DMS 273 (cell line): ENCODE measurements at regions not wholly inside any gene's neighbourhood (a gene's known extent, or its start where the extent isn't known, plus 50 kb on each side); places are given as distances from the start of the nearest gene placed in this dataset.

ENCODE experiments used
- DNase-seq: peaks from one replicate; lab custom pipeline; 2025; ENCODE audit not compliant: unreplicated experiment; lab: John Stamatoyannopoulos, UW

DNA sequence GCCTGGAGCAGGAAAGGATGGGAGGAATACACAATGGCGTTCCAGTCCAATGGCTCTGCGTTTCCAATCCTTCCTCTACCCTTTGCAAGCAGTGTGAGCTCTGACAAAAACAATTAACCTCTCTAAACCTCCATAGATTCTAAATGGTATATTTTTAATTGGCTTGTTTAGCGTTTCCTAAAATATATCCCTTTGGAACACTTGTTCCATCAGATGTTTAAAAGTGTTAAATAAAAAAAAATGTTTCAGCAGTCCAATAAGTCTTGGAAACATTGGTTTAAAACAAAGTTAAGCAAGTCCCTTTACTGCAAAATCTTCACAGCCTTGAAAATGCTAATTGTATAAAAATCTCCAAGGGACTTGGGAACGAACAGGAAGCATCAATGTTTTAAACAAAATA lies 432.3 kb upstream of the ARRDC4 start:
- no peak for DNase-seq

DNA sequence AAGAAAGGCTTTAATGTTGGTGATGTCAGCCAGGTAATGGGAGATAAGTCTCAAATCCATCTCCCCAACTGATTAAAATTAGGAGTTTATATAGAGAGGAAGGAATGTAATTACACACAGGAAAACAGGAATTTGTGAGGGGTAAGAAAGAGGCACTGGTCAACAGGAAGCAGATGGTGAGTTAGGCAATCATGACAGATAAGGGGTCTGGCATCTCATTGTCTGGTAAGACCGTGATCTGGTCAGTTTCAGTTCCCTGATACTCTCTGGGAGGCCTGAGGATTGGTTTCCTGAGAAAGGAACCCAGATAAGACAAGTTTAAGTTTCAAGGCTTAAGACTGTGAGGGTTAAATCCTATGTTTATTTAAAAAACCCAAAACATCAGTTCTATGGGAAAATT lies 414.7 kb upstream of the ARRDC4 start:
- DNase-seq: no peak

DNA sequence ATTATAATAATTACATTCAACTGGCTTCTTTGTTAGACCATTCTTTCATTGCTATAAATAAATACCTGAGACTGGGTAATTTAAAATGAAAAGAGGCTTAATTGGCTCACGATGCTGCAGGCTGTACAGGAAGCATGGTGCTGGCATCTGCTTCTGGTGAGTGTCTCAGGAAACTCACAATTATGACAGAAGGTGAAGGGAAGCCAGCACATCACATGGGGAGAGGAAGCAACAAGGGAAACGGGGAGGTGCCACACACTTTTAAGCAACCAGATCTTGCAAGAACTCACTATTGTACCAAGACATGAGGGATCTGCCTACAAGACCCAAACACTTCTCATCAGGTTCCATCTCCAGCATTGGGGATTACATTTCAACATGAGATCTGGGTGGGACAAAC lies 413.1 kb upstream of the ARRDC4 start:
- DNase-seq: no peak

DNA sequence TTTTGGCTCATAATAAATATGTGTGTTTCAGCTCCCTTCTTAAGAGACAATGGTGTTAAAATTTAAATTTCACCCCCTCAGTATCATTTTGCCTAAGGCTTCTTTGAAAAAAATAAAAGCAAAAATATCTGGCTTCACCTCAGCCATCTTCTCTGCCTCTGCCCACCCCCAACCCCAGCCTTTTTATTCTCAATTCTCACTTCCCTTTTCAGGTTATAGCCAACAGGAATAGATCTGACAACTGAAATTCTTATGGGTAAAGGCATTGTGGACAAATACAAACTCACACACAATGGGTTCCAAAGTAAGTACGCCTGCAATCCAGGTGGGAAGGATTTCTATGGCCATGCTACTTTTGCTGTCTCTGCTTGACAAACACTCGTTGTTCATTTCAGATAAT lies 399.0 kb upstream of the ARRDC4 start:
- no peak for DNase-seq

DNA sequence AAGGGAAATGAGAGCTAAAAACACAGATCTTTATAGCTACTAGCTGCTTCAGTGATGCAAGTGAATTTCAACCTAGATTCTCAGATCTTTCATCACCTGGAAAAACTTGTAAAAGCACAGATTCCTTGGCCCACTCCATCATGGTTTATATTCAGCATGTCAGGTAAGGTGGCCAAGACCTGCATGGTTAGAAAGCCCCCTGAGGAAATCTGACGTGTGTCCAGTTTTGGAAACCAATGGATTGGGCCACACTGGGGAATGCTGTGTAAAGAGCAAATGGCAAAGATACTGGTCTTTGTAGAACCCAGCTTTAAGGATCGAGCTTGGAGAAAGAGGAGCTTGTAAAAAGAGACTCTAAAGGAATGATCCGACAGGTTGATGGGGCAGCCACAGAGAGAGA lies 397.0 kb upstream of the ARRDC4 start:
- DNase-seq: no peak

DNA sequence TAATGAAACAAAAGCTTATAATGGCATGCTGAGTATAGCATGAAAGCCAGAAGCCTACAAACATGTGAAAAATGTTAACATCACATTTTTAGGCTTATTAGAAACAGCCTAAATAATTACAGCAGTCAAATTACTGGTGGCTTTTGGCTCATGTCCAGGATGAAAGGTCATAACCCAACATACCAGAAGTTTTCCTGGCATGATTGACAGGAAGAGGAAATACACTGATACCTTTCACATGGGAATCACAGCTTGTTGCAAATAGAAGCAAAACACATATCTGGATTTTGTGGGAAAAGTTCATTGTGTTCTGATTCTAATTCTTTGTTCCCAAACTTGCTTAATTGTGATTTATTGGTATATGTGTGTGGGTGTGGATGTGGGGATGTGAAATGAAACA lies 393.5 kb upstream of the ARRDC4 start:
- no peak for DNase-seq

DNA sequence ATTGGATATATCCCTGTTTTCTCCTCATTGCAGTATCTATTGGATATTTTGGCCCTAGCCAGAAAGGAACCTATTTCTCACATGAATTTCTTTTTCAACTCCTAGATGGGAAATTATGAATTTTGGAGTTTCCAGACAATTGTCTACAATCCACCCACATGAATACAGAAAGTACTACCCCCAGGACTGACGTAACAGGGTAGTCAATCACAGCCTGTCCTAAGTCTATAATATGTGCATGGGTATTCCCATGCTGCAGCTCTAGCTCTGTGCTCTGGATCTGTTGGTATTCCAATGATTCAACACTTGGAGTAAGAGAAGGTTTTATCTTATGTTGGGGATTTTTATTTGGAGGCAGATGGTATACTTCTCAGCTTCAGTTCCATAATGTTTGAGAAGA lies 393.1 kb upstream of the ARRDC4 start:
- no peak for DNase-seq

DNA sequence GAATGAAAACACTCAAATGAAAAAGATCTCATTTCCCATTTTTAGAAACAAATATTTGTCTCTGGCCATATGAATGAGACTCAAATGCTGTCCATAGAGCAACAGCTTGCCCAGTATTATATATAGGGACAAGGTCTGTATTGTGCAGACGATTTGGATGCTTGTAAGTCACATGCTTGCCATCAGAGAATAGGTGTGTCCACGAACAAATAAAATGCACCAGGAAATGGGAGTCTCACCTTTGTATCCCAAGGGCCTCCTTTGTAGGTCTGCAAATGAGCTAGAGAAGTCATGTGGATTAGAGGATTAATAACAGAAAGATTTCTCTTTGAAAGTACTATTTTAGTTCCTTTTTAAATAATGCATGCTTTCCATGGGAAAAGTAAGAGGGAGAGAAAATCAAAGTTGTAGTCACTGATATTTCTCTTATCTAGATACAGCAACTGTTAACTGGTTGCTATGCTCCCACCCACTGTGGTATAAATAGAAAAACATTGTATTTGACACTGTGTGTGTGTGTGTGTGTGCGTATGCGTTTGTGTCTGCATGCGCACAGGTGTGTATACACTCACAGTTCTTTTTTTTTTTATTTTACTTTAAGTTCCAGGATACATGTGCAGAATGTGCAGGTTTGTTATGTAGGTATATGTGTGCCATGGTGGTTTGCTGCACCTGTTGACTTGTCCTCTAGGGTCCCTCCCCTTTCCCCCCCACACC lies 383.4 kb upstream of the ARRDC4 start:
- DNase-seq: no peak

DNA sequence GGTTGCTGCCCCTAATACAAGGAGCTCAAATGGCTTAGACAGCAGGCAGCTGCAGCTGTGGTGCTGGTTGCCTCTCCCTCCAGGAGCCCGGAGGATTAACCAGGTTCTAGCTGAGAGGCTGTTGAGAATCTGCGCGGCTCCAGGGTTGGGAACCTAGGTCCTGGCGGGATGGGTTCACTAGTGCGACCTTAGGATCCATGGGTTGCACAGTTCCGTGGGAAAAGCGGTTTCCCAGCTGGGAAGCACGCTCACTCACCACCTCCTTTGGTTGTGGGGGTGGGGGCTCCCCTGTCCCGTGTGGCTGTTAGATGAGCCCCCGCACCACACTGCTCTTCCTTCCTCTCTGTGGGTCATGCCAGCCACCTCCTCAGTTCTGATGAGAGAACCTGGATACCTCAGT lies 375.1 kb upstream of the ARRDC4 start:
- no peak for DNase-seq

DNA sequence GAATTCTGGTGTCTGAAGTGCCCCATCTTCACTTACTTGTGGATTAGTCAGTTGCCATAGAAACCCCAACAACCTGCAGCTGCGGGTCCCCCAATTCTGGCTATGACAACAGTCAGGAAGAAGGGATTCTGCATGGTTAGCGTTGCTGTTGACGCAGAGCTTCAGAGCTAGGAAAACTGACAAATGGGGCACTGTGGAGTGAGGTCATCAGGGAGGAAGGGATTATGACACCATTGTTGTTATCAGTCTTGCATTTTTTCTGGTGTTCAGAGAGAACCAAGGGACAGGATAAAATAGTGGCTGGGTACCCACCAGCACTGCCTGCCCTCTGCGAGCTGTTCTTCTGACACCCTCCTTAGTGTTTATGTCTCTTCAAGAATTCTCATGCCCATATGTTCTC lies 367.7 kb upstream of the ARRDC4 start:
- DNase-seq: no peak

DNA sequence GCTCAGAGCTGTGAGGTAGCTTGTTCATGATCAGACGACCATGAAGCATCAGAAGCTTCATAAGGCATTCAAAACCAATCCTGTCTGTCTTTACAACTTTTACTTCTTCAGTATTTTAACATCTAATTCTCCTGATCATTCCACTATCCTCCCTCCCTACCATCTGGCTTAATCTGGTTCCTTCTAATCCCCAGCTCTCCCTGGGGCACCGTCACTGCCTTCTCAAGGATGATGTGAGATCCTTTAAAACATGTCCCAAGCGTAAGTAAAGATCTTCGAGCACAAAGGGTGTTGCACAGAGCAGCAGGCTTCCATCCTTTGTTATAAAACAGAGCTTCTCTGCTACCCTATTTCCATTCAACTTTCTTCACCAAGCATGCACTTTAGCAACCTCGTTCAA lies 362.7 kb upstream of the ARRDC4 start:
- no peak for DNase-seq

DNA sequence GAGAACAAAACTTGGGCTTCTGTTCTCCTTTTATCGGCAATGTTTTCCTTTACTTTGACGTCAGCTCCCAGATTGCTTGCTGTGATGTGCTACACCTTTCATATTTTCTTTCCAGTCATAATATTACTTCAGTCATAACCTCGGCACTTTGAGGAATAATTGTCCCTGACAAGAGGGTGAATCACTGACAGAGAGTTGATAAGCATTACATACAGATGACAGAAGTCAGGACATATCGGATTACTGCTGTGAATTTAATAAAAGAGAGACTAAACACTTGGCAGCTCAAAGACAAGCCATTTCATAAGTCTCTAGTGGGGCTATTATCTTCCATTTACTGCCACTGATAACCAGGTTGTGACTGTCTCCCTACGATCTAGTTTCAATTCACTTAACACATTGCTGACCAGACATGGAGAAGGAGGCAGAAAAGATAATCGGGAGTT lies 362.1 kb upstream of the ARRDC4 start:
- no peak for DNase-seq

DNA sequence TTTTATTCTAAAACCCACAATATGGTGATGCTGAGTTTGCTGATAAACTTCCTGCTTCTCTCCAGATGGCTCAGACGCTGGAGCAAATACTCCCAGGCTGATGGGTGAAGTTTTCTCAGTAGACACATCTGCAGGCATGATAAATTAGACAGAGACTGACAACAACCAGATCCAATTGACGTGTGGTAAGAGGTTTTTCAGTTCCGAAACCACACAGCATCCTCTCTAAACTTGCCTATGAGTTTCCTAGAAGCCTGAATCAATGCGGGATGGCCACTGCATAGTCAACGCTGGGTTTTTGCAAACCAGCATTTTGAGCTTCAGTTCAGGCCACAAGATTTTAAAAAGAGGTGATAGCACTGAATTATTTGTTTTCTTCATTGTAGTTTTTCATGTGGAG lies 360.3 kb upstream of the ARRDC4 start:
- DNase-seq: no peak

DNA sequence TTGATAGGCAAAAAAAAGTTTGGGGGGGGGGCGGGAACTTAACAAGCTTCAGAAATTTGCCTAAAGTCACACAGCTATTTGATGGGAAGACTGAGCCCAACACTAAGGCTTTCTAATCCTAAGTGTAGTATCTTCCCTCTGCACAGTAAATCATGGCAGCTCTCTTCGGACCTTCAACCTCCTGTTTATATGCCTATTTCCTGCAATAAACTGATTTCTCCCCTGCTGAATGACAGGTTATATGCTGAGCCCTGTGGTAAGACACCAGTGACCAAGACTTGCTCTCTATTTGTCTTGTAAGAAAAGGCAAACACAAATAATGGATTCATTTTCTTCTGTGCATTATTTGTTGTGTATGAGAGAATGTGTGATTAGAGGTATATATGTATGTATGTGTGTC lies 355.8 kb upstream of the ARRDC4 start:
- DNase-seq: no peak

DNA sequence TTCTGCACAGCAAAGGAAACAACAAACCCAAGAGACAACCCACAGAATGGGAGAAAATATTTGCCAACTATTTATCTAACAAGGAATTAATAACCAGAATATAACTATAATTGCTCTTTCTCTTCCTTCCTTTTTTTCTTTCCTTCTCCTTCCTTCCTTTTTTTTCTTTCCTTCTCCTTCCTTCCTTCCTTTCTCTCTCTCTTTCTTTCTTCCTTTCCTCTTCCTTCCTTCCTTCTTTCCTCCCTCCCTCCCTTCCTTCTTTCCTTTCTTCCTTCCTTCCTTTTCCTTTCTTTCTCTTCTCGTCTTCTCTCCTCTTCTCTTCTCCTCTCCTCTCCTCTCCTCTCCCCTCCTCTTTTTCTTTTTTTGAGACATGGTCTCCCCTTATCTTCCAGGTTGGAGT lies 345.4 kb upstream of the ARRDC4 start:
- no peak for DNase-seq

DNA sequence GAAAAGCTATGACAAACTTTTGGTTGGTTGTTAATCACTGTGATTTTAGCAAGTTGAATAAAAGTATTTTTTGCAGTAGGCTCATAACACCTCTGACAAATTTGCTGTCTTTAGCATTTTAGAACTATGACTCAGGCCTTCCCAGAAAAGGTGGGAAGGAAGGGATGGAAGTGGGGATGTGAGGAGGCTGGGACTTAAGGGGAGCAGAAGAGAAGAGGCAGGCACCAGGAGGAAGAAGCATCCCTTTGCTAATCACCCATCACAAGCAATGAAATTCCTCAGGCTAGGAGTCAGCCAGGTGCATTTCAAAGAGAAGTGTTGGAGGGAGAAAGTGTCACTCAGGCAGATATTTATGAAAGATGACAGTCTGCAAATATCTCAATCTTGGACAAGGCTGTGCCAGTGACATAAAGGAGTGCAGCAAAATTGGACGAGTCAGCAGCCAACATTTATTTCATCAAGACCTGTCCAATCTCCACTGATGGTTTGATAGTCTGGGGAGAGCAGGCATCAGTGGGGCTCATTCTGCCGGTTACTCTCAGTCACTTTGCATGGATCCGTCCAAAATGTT lies 337.3 kb upstream of the ARRDC4 start:
- no peak for DNase-seq

DNA sequence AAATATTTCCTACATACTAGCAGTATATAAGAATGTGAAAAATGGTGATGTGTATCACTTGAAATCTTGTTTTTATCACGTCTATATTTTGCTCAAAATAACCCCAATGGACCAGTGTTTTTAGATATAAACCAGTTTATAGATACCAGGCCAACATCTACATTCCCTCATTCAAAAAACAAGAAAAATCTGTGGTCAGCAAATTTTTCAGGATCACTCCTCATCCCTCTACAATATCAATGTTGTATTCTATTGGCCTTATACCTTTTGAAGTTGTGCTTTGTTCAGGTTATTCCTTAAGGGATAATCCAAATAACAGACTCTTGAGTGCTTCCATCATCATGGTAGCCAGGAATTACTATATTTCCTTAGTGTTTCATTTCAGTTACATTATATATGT lies 332.9 kb upstream of the ARRDC4 start:
- no peak for DNase-seq

DNA sequence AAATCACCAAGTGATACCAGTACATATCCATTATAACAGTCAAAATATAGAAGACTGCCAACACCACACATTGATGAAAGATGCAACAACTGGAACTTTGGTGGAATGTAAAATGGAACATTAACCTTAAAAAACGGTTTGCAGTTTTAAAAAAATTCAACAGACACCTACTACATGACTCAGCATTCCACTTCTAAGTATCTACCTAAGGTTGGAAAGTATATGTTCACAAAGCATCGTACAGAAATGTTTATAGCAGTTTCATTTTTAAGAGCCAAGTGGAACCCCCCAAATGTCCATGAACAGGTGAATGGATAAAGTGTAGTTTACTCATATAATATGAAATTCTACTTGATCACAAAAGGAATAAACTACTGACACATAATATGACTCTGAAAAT lies 314.7 kb upstream of the ARRDC4 start:
- DNase-seq: no peak

DNA sequence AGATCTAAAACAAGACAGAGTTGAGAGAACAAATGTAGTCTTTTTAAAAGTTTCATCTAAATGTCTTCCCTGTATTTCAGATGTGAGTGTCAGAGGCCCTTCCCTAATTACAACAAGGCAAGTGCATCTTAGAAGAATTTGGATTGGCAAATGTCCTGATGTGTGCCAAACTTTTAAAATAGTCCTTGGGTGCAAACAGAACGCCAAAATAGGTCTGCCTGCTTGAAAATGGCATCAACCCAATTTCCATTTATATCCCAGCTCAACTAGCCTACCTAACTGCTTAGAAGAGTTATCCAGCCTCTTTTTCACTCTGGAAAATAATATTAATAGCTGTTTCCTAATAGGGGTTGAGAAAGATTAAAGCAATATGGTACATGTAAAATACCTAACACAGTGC lies 311.8 kb upstream of the ARRDC4 start:
- no peak for DNase-seq

DNA sequence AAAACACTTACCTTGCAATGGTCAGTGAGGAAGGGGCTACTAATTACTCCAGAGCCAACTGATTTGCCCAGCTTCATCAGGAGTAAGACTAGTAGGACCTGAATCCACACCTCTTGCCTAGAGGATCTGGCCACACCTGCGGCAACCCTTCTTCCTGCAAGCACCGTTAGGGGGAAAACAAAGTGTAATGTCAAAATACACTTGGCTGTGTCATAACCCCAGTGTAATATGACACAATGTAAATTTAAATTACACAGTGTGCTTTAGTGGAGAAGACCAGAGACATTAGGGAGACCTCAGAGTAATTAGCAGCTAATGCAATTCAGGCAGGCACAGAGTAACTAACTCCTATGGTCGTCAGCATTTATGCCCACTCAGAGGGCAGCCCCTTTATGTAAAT lies 308.5 kb upstream of the ARRDC4 start:
- no peak for DNase-seq

DNA sequence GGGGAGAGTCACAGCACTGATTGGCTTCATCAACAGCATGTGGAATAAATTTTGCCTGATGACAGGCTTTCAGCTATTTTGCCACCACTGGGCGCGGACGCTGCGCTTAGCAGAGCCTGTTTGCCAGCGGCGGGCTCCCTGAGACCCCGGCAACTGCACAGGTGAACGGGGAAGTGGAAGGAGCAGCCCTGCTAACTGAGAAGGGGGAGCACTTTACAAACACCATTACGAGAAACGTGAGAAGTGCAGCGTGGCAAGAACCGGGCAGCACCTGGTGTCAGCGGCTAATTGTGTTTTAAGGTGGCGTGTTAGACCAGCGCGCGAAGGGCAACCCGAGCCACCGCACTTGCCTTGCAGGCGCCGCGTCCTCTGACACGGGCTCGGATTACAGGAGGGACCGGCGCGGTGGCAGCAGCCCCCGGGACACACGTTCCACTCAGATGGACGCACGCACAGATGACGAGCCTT lies 307.8 kb upstream of the ARRDC4 start:
- peak; percentile 4 for DNase-seq

DNA sequence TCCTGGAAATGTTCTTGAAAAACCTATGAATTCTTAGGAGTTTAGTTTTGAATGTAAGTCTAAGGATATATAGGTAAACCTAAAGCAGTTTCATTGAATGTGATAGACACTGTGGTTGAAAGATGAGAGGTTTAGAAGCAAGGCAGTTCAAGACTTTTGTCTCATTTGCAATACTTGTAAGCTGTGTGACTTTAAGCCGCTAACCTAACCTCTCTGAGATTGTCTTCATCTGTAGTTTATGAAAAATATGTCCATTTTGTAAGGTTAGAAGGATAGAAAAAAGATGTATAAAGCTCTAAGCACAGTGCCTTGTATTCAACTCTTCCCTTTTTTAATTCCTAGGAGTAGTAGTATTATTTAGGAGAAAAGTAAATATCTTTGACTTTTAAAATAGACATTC lies 306.6 kb upstream of the ARRDC4 start:
- no peak for DNase-seq

DNA sequence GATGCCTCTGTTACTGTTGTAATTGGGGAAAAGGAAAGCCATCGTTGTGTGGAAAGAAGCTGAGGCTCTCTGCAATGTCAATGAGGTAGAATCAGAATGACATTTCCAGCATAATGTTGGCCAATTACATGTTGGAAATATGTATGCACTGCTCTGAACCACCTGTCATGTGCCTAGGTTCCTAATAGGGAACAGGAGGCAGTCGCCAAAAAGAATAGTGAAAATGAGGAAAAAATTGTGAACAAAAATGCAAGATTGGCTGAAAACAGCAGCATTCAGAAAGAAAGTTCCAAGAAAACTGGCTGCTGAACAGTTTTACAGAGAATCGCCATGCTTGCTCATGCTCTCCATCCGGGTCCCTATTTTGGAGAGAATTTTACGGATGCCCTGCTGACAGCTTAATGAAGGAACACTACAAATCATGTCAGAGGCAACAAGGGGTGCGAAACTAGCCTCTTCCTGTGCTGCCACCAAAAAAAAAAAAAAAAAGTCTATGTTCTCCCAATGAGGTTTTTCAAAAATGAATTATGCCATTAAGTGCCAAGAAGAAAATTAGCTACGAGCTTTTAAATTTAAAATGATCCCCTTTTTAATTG lies 305.9 kb upstream of the ARRDC4 start:
- no peak for DNase-seq
